Endothelial cell (in vitro differentiated cells): ENCODE measurements at regions not wholly inside any gene's neighbourhood (a gene's known extent, or its start where the extent isn't known, plus 50 kb on each side); places are given as distances from the start of the nearest gene placed in this dataset.

ENCODE experiments used
- DNase-seq: peaks from one replicate; pipeline ENCODE4 v3.0.0; 2021; ENCODE audit warnings: low spot score
- H3K27ac Mint-ChIP-seq: one replicate; pipeline ENCODE4 v1.8.0; 2021; ENCODE audit warnings: mixed read lengths, inconsistent platforms; ENCODE audit not compliant: unreplicated experiment
- H3K27me3 Mint-ChIP-seq: one replicate; pipeline ENCODE4 v1.8.0; 2021; ENCODE audit warnings: mild to moderate bottlenecking, moderate library complexity, mixed read lengths, inconsistent platforms; ENCODE audit not compliant: unreplicated experiment
- H3K36me3 Mint-ChIP-seq: one replicate; pipeline ENCODE4 v1.8.0; 2021; ENCODE audit warnings: mild to moderate bottlenecking, low read depth, mixed read lengths, inconsistent platforms; ENCODE audit not compliant: unreplicated experiment
- H3K4me1 Mint-ChIP-seq: one replicate; pipeline ENCODE4 v1.8.0; 2021; ENCODE audit warnings: mild to moderate bottlenecking, mixed read lengths, inconsistent platforms; ENCODE audit not compliant: unreplicated experiment
- H3K4me3 Mint-ChIP-seq: one replicate; pipeline ENCODE4 v1.8.0; 2021; ENCODE audit warnings: mild to moderate bottlenecking, mixed read lengths, inconsistent platforms; ENCODE audit not compliant: unreplicated experiment
- H3K9me3 Mint-ChIP-seq: one replicate; pipeline ENCODE4 v1.8.0; 2021; ENCODE audit warnings: mixed read lengths, inconsistent platforms; ENCODE audit not compliant: unreplicated experiment
- CTCF ChIP-seq: fragments of 200-600 bp; sonication (generic); IDR thresholded peaks from one replicate; pipeline ENCODE4 v1.5.0; 2021; ENCODE audit warnings: antibody characterized with exemption; ENCODE audit not compliant: unreplicated experiment

DNA sequence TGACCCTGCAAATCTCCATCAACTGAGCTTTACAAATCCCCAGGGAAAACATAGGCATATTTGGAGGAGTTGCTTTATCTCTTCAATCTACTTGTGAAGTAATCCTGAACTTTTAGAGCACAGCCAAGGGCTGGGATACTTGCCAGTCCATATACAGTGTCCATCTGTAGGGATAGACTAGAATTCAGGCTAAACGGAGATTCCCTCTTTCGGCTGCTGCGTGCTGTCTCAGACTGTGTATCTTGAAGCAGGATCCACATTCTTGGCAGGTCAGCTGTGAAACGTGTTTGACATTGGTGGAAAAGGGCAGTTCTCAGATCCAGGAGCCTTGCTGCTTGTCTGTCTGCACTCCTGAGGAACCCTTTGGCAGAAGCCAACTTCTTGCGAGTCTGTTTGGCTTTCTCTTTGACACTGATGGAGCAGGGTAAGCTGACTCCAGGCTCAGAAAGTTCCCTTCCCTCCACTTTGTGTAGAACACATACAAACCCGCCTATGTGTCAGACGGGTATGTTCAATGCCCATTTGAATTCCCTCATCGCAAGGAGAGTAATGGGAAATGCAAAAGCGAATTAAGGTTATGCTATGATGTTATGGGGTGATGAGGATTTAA, 221.8 kb downstream of the MAP2K4 start:
- H3K4me3 Mint-ChIP-seq, result no peak overlapping the region
- no peaks in the 10 kb centered on the region for H3K4me1 Mint-ChIP-seq

GRCh38 chr17:12247761-12248160, 227.1 kb downstream of the MAP2K4 start:
- DNase-seq, result no peak
- Mint-ChIP-seq H3K27ac (no peak overlapping the region), H3K4me1 (no peaks in the 10 kb centered on the region), H3K36me3 (no peaks in the 10 kb centered on the region), H3K27me3 (no peaks in the 10 kb centered on the region), H3K4me3 (no peak overlapping the region), H3K9me3 (no peaks in the 10 kb centered on the region)
- TF ChIP-seq CTCF, result no peak

More for the DNA sequence above, 221.8 kb downstream of the MAP2K4 start:
- TF ChIP-seq CTCF, result no peak
- no peaks in the 10 kb centered on the region for H3K36me3 Mint-ChIP-seq
- H3K9me3 Mint-ChIP-seq, result no peaks in the 10 kb centered on the region
- H3K27ac Mint-ChIP-seq, result no peak overlapping the region
- no peaks in the 10 kb centered on the region for H3K27me3 Mint-ChIP-seq
- no peak for DNase-seq

DNA sequence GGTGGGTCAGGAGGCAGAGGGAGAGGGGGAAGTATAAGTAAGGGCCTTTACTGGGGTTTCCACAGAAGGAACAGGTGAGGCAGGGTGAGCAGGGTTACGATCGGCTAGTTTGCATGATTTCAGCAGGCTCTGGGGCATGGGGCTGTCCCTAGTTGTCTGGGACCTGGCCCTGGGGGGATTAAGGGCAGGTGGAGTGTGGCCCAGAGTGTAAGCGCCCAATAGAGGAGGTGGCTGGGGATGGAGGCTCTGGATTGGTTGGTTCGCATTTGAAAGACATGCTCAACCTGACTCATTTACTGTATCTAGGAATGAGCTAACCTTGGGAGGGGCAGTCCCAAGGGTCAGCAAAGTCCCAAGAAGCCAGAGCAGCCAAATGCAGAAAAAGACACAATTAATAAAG, 230.3 kb downstream of the MAP2K4 start:
- Mint-ChIP-seq H3K4me3 (no peak overlapping the region), H3K4me1 (no peaks in the 10 kb centered on the region), H3K9me3 (no peaks in the 10 kb centered on the region), H3K27me3 (peaks cover 6% of the 10 kb centered on the region), H3K27ac (no peak overlapping the region), H3K36me3 (no peaks in the 10 kb centered on the region)
- TF ChIP-seq CTCF, result no peak
- no peak for DNase-seq

DNA sequence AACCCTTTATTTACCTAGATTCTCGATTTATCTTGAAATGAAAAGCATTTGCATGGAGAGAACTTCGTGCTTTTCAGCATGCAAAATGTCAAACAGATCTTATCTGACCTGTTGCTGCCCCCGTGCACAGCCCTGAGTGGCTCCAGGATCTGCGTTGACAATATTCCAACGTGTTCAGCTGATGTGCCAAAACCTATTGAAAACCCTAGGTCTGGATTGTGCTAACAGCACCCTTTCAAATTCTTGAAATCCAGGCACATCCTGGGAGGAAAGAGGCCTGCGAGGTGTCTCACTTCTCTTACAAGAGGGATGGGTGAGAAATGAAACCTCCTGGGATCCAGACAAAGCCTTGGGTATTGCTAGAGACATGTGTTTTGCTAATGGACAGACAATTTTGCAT, 231.8 kb downstream of the MAP2K4 start:
- Mint-ChIP-seq H3K36me3 (no peaks in the 10 kb centered on the region), H3K9me3 (no peaks in the 10 kb centered on the region), H3K4me1 (no peaks in the 10 kb centered on the region), H3K4me3 (no peak overlapping the region), H3K27me3 (peaks cover 6% of the 10 kb centered on the region), H3K27ac (no peak overlapping the region)
- no peak for TF ChIP-seq CTCF
- DNase-seq, result no peak

DNA sequence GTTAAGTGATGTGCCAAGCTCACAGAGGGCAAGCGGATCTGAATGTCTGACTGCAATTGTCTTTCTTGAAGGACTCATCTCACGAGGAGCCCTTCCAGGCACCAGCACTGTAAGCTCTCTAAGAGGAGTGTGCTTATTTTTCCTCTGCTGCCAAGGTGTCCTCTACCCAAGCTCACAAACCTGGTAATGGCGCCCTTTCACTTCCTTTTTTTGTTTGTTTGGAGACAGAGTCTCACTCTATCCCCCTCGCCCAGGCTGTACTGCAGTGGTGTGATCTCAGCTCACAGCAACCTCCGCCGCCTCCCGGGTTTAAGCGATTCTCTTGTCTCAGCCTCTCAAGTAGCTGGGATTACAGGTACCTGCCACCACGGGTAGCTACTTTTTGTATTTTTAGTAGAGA, 233.8 kb downstream of the MAP2K4 start:
- Mint-ChIP-seq H3K27me3 (peaks cover 6% of the 10 kb centered on the region), H3K4me3 (no peak overlapping the region), H3K9me3 (no peaks in the 10 kb centered on the region), H3K4me1 (no peaks in the 10 kb centered on the region), H3K36me3 (no peaks in the 10 kb centered on the region), H3K27ac (no peak overlapping the region)
- DNase-seq, result no peak
- no peak for TF ChIP-seq CTCF
